H1 (cell line): ENCODE measurements at regions not wholly inside any gene's neighbourhood (a gene's known extent, or its start where the extent isn't known, plus 50 kb on each side); places are given as distances from the start of the nearest gene placed in this dataset.
"Not testable (repeated sequence)": the region's sequence is repeated elsewhere in the genome, so short reads cannot be mapped to it uniquely, and the experiment has no call there.

Experiments used
- CTCF ChIA-PET: fragments of 300-600 bp; sonication (Branson Sonifier 250); formaldehyde crosslinking; loops from one replicate; lab custom pipeline; 2021; ENCODE audit not compliant: partially characterized antibody; lab: Charles Lee
- POLR2A ChIA-PET: fragments of 300-600 bp; sonication (Branson Sonifier 250); formaldehyde crosslinking; loops from one replicate; lab custom pipeline; 2021; ENCODE audit warnings: inconsistent platforms; ENCODE audit not compliant: partially characterized antibody; lab: Charles Lee
- DNase-seq, 2 experiments: peaks; one replicate each; pipeline versions ENCODE4 v3.0.0 to v3.0.0-alpha.2; 2010 to 2022; ENCODE audit warnings: low spot score in 2 of 2, low read depth in 1 of 2, mixed read lengths in 1 of 2
- FAIRE-seq: peaks from 2 replicates; lab custom pipeline; 2011; peaks lifted over from hg19 to GRCh38; lab: Jason Lieb, UNC
- H2AFZ ChIP-seq: 2 replicates; pipeline ENCODE4 v1.8.1; 2012; ENCODE audit warnings: low read length, inconsistent platforms
- H2AK5ac ChIP-seq: 2 replicates; pipeline ENCODE4 v1.6.1; 2013; ENCODE audit warnings: low read depth, low read length
- H2BK120ac ChIP-seq: replicated peaks from 2 replicates; pipeline ENCODE3; 2013; ENCODE audit warnings: low read depth, low read length, inconsistent platforms
- H2BK12ac ChIP-seq: 2 replicates; pipeline ENCODE4 v1.6.1; 2013; ENCODE audit warnings: low read depth, low read length
- H2BK15ac ChIP-seq: 2 replicates; pipeline ENCODE4 v1.6.1; 2013; ENCODE audit warnings: low read length
- H2BK20ac ChIP-seq: 2 replicates; pipeline ENCODE4 v1.6.1; 2013; ENCODE audit warnings: low read length
- H2BK5ac ChIP-seq: 2 replicates; pipeline ENCODE4 v1.6.1; 2013; ENCODE audit warnings: low read depth, low read length
- H3K14ac ChIP-seq: 2 replicates; pipeline ENCODE4 v1.6.1; 2013; ENCODE audit warnings: inconsistent platforms; ENCODE audit not compliant: insufficient read length
- H3K18ac ChIP-seq: 2 replicates; pipeline ENCODE4 v1.6.1; 2013; ENCODE audit warnings: low read length; ENCODE audit errors: extremely low read depth
- H3K23ac ChIP-seq: 2 replicates; pipeline ENCODE4 v1.6.1; 2013; ENCODE audit warnings: inconsistent platforms; ENCODE audit not compliant: insufficient read length
- H3K23me2 ChIP-seq: 2 replicates; pipeline ENCODE4 v1.6.1; 2013; ENCODE audit warnings: low read depth, low read length
- H3K27ac ChIP-seq: 2 replicates; pipeline ENCODE4 v1.6.1; 2011; ENCODE audit warnings: low read depth, low read length, inconsistent platforms
- H3K27me3 ChIP-seq, 4 experiments: replicated peaks in 1 of 4; 1 replicate in 1 of 4; 2 replicates in 3 of 4; pipeline versions ENCODE4 v1.6.1 to v1.8.1; 2011 to 2013; ENCODE audit warnings: low read length in 3 of 4, mild to moderate bottlenecking in 3 of 4, inconsistent platforms in 2 of 4, mixed read lengths in 2 of 4, moderate library complexity in 1 of 4; ENCODE audit not compliant: control insufficient read depth in 3 of 4, insufficient read depth in 3 of 4; ENCODE audit errors: extremely low read depth in 1 of 4
- H3K36me3 ChIP-seq, 4 experiments: 2 replicates each; pipeline versions ENCODE4 v1.6.1 to v1.8.1; 2011 to 2013; ENCODE audit warnings: mild to moderate bottlenecking in 4 of 4, low read length in 3 of 4, moderate library complexity in 2 of 4, control low read depth in 1 of 4, inconsistent platforms in 1 of 4; ENCODE audit not compliant: insufficient read depth in 4 of 4, control insufficient read depth in 2 of 4
- H3K4ac ChIP-seq: replicated peaks from 2 replicates; pipeline ENCODE3; 2013; ENCODE audit warnings: low read length, low read depth, mixed read lengths, inconsistent platforms; ENCODE audit not compliant: insufficient read length
- H3K4me1 ChIP-seq, 4 experiments: replicated peaks in 1 of 4; 1 replicate in 1 of 4; 2 replicates in 3 of 4; pipeline versions ENCODE4 v1.6.1 to v1.8.1; 2011 to 2013; ENCODE audit warnings: low read length in 3 of 4, inconsistent platforms in 2 of 4, mixed read lengths in 1 of 4; ENCODE audit not compliant: insufficient read depth in 4 of 4, control insufficient read depth in 3 of 4
- H3K4me2 ChIP-seq, 2 experiments: 2 replicates each; pipeline versions ENCODE4 v1.6.1 to v1.8.1; 2011 to 2013; ENCODE audit warnings: low read depth in 2 of 2, low read length in 2 of 2, control low read depth in 1 of 2, inconsistent platforms in 1 of 2, mild to moderate bottlenecking in 1 of 2; ENCODE audit not compliant: insufficient read depth in 1 of 2
- H3K4me3 ChIP-seq, 4 experiments: fragments of 200-600, 300-600 bp in 1 of 4; sonication (generic), shearing (Covaris generic), sonication (Bioruptor Twin) in 1 of 4; 2 replicates each; pipeline versions ENCODE4 v1.5.1 to v1.8.1; 2011 to 2016; ENCODE audit warnings: low read length in 4 of 4, low read depth in 3 of 4, control low read depth in 2 of 4, inconsistent platforms in 2 of 4, mild to moderate bottlenecking in 2 of 4, mixed read lengths in 1 of 4, moderate library complexity in 1 of 4; ENCODE audit not compliant: insufficient read depth in 2 of 4; ENCODE audit errors: extremely low read depth in 1 of 4
- H3K56ac ChIP-seq: replicated peaks from 2 replicates; pipeline ENCODE3; 2013; ENCODE audit warnings: low read depth, mild to moderate bottlenecking, mixed read lengths, low read length, inconsistent platforms; ENCODE audit not compliant: insufficient read length
- H3K79me1 ChIP-seq: 2 replicates; pipeline ENCODE4 v1.6.1; 2013; ENCODE audit warnings: low read depth, low read length, control low read depth
- H3K79me2 ChIP-seq, 2 experiments: 2 replicates each; pipeline versions ENCODE4 v1.6.1 to v1.8.1; 2012 to 2013; ENCODE audit warnings: low read length in 2 of 2, mild to moderate bottlenecking in 2 of 2, inconsistent platforms in 1 of 2; ENCODE audit not compliant: insufficient read depth in 2 of 2, control insufficient read depth in 1 of 2
- H3K9ac ChIP-seq, 4 experiments: replicated peaks in 1 of 4; 1 replicate in 1 of 4; 2 replicates in 3 of 4; pipeline versions ENCODE4 v1.6.1 to v1.8.1; 2011 to 2013; ENCODE audit warnings: low read depth in 3 of 4, low read length in 3 of 4, control low read depth in 2 of 4, mild to moderate bottlenecking in 2 of 4, moderate library complexity in 2 of 4, inconsistent platforms in 1 of 4; ENCODE audit errors: extremely low read depth in 1 of 4
- H3K9me3 ChIP-seq, 2 experiments: 2 replicates each; pipeline versions ENCODE4 v1.6.1 to v1.8.1; 2012 to 2013; ENCODE audit warnings: mild to moderate bottlenecking in 2 of 2, moderate library complexity in 2 of 2, control low read depth in 1 of 2, inconsistent platforms in 1 of 2, low read depth in 1 of 2, low read length in 1 of 2, mixed read lengths in 1 of 2; ENCODE audit not compliant: insufficient read depth in 2 of 2
- H4K20me1 ChIP-seq, 2 experiments: replicated peaks in 1 of 2; 2 replicates each; pipeline versions ENCODE3 to v1.8.1; 2011 to 2013; ENCODE audit warnings: inconsistent platforms in 2 of 2, low read length in 2 of 2, mild to moderate bottlenecking in 1 of 2; ENCODE audit not compliant: insufficient read depth in 2 of 2, control insufficient read depth in 1 of 2
- H4K5ac ChIP-seq: 2 replicates; pipeline ENCODE4 v1.6.1; 2013; ENCODE audit warnings: low read length, low read depth, mixed read lengths, inconsistent platforms; ENCODE audit not compliant: insufficient read length
- H4K8ac ChIP-seq: 2 replicates; pipeline ENCODE4 v1.8.0; 2013; ENCODE audit warnings: mild to moderate bottlenecking, moderate library complexity, low read length, inconsistent platforms; ENCODE audit not compliant: insufficient read depth; ENCODE audit errors: extremely low read depth
- H4K91ac ChIP-seq: replicated peaks from 2 replicates; pipeline ENCODE3; 2013; ENCODE audit warnings: low read length, mixed read lengths, inconsistent platforms; ENCODE audit not compliant: insufficient read length
- WGBS, 2 experiments: shearing (Covaris generic) in 1 of 2; methylation state at CpG; one replicate each; pipeline versions ENCODE4 v1.1.6 to v1.1.7; 2013 to 2015; ENCODE audit warnings: low lambda C conversion rate in 2 of 2, mixed read lengths in 2 of 2, inconsistent platforms in 1 of 2, low coverage in 1 of 2, missing lambda C conversion rate in 1 of 2; ENCODE audit not compliant: insufficient replicate concordance in 2 of 2, insufficient coverage in 1 of 2, insufficient read length in 1 of 2; ENCODE audit errors: extremely low coverage in 1 of 2, missing lambda C conversion rate in 1 of 2; 5-methylcytosine and 5-hydroxymethylcytosine counted together

GRCh38 chr7:25603427-25603740 is 375.1 kb upstream of the NPVF start:
- not testable (repeated sequence) for FAIRE-seq, H3K36me3 ChIP-seq

More at GRCh38 chr7:25603427-25603740, 375.1 kb upstream of the NPVF start:
- H3K9me3 ChIP-seq, H3K4me1 ChIP-seq, H3K18ac ChIP-seq, H3K23ac ChIP-seq, POLR2A ChIA-PET, H3K4ac ChIP-seq, H3K14ac ChIP-seq, H2BK12ac ChIP-seq, H2BK15ac ChIP-seq, H4K91ac ChIP-seq, H2AFZ ChIP-seq, DNase-seq, H2BK20ac ChIP-seq, H4K8ac ChIP-seq, H3K79me2 ChIP-seq, H3K79me1 ChIP-seq, H2BK5ac ChIP-seq, H3K56ac ChIP-seq, H2BK120ac ChIP-seq, H3K27ac ChIP-seq, H2AK5ac ChIP-seq, H4K20me1 ChIP-seq, H3K23me2 ChIP-seq, H3K27me3 ChIP-seq, CTCF ChIA-PET: not testable (repeated sequence)
- peak overlapping the region in 3 of 4 experiments; percentile 62 to 84 (median 77); a peak in 6 of 7 replicates for H3K9ac ChIP-seq
- no CpG with 5 or more reads among the region's 9 CpGs for WGBS, 2 experiments
- peak overlapping the region in 1 of 2 experiments; percentile 62; a peak in 1 of 4 replicates for H3K4me2 ChIP-seq
- H3K4me3 ChIP-seq: peak overlapping the region in 3 of 4 experiments; percentile 33 to 50 (median 39); a peak in 4 of 8 replicates
- peak overlapping the region; percentile 86 for H4K5ac ChIP-seq
